ENCODE measurements at regions not wholly inside any gene's neighbourhood (a gene's known extent, or its start where the extent isn't known, plus 50 kb on each side); places are given as distances from the start of the nearest gene placed in this dataset.

DNA sequence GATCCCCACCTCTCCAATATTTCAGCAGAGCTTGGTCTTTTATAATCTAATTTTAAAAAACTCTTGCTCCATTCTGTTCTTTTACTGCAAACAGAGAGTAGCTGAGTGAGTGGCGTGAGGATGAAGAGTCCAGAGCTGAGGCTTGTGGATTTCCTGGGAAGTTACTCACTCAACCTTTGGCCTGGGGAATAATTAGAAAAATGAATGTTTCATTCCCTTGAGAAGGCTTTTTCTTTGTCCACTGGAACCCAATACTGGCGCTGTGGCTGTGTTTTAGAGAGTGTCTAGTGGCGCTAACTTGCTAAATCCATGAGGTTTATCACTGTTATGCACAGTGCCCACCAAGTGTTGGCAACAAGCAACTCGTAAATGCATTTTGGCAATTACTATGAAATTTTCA lies 251.5 kb downstream of the HIVEP2 start:
- TF ChIP-seq, protein P1, sequence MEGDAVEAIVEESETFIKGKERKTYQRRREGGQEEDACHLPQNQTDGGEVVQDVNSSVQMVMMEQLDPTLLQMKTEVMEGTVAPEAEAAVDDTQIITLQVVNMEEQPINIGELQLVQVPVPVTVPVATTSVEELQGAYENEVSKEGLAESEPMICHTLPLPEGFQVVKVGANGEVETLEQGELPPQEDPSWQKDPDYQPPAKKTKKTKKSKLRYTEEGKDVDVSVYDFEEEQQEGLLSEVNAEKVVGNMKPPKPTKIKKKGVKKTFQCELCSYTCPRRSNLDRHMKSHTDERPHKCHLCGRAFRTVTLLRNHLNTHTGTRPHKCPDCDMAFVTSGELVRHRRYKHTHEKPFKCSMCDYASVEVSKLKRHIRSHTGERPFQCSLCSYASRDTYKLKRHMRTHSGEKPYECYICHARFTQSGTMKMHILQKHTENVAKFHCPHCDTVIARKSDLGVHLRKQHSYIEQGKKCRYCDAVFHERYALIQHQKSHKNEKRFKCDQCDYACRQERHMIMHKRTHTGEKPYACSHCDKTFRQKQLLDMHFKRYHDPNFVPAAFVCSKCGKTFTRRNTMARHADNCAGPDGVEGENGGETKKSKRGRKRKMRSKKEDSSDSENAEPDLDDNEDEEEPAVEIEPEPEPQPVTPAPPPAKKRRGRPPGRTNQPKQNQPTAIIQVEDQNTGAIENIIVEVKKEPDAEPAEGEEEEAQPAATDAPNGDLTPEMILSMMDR (IDR thresholded peaks at IDR 0.05) = no peak
- no peak for TF ChIP-seq POLR2A (IDR thresholded peaks at IDR 0.05)
- TF ChIP-seq POLR2AphosphoS5 (IDR thresholded peaks at IDR 0.05) = no peak
